Adrenal gland (tissue), 5 donors: ENCODE measurements at regions not wholly inside any gene's neighbourhood (a gene's known extent, or its start where the extent isn't known, plus 50 kb on each side); places are given as distances from the start of the nearest gene placed in this dataset.

Experiments
- POLR2A ChIP-seq, 2 donors: fragments of 450-650 bp; IDR thresholded peaks; one replicate each; pipeline ENCODE4 v1.6.1; 2017; ENCODE audit warnings: antibody characterized with exemption in 2 of 2, mild to moderate bottlenecking in 2 of 2, moderate library complexity in 1 of 2
- TF ChIP-seq, protein P1 (sequence below), 6 experiments: fragments of 450-650 bp in 4 of 6; fragments of 200-600 bp in 2 of 6; sonication (generic) in 1 of 6; IDR thresholded peaks; 1 replicate in 5 of 6; 2 replicates in 1 of 6; pipeline versions ENCODE4 v1.5.1 to v1.8.0; 2016 to 2021; ENCODE audit warnings: antibody characterized with exemption in 6 of 6, mild to moderate bottlenecking in 2 of 6, moderate library complexity in 1 of 6
- donor health status: DM: no; HTN: no; CAD: no.

DNA sequence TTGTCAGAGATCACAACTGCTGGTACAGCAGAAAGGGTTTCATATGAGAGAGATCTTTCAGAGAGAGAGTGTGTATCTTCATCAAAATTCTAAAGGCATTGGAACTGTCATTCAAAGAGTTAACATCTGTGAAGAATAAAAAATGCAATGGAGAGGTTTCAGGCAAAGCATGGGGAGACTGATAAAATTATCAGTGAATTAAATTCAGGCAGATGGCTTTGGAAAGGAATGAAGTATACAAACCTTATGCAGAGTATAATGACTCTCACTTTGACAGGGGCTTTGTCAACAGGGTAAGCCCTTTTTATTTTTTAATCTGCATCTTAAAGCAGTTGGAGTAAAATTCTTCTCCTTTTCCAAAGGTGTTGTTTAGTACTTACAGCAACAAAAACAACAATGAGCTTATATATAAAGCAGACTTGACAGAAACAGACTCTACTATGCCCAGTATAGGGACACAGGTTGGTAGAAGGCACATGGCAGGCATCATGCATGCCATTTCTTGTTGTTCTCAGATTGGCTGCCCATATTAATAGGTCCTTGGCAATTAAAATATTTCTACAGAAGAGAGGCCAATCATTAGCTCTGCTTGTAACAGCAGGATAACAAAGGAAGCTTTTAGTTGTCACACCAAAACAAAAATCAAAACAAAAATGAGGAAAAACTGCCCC lies 54.9 kb upstream of the NXPH1 start:
- TF ChIP-seq, protein P1, sequence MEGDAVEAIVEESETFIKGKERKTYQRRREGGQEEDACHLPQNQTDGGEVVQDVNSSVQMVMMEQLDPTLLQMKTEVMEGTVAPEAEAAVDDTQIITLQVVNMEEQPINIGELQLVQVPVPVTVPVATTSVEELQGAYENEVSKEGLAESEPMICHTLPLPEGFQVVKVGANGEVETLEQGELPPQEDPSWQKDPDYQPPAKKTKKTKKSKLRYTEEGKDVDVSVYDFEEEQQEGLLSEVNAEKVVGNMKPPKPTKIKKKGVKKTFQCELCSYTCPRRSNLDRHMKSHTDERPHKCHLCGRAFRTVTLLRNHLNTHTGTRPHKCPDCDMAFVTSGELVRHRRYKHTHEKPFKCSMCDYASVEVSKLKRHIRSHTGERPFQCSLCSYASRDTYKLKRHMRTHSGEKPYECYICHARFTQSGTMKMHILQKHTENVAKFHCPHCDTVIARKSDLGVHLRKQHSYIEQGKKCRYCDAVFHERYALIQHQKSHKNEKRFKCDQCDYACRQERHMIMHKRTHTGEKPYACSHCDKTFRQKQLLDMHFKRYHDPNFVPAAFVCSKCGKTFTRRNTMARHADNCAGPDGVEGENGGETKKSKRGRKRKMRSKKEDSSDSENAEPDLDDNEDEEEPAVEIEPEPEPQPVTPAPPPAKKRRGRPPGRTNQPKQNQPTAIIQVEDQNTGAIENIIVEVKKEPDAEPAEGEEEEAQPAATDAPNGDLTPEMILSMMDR (IDR thresholded peaks at IDR 0.05), result no peak
- no peak for TF ChIP-seq POLR2A (IDR thresholded peaks at IDR 0.05)
